NT2/D1 (cell line): ENCODE measurements at regions not wholly inside any gene's neighbourhood (a gene's known extent, or its start where the extent isn't known, plus 50 kb on each side); places are given as distances from the start of the nearest gene placed in this dataset.

ENCODE experiments used
- SUZ12 ChIP-seq: IDR thresholded peaks from 2 replicates; pipeline ENCODE4 v1.6.1; 2011; ENCODE audit not compliant: insufficient read length, insufficient read depth; ENCODE audit errors: extremely low read depth
- YY1 ChIP-seq: IDR thresholded peaks from 2 replicates; pipeline ENCODE4 v1.6.1; 2011; ENCODE audit not compliant: insufficient read length, insufficient read depth
- ZNF274 ChIP-seq: IDR thresholded peaks from 2 replicates; pipeline ENCODE4 v1.6.1; 2011; ENCODE audit warnings: mild to moderate bottlenecking, low read depth, low read length

DNA sequence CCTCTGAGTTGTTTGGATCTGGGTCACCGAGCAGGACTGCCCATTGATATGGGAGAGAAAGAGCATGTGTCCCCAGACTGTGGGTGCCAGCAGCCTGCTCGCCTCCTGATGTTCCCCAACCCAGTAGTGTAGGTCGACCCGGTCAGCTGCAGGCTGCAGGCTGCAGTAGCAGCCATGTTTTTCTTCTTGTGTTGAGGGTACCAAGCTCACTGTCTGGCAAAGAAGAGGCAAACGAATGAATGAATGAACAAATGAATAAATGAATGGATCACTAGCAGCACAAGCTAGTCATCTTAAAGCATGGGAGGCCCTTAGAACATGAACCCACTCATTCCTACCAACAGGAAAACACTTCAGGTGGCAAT is 293.2 kb downstream of the SOX9 start:
- TF ChIP-seq ZNF274 = no peak
- no peak for TF ChIP-seq SUZ12
- TF ChIP-seq YY1 = no peak
